Activated CD8-positive, alpha-beta memory T cell treated with anti-CD3 and anti-CD28 coated beads for 48 hours (primary cell): ENCODE measurements at regions not wholly inside any gene's neighbourhood (a gene's known extent, or its start where the extent isn't known, plus 50 kb on each side); places are given as distances from the start of the nearest gene placed in this dataset.

ENCODE experiments used
- DNase-seq, 3 experiments: peaks; one replicate each; pipeline ENCODE4 v3.0.0-alpha.2; 2020; ENCODE audit warnings: low read depth in 2 of 3, low spot score in 2 of 3

DNA sequence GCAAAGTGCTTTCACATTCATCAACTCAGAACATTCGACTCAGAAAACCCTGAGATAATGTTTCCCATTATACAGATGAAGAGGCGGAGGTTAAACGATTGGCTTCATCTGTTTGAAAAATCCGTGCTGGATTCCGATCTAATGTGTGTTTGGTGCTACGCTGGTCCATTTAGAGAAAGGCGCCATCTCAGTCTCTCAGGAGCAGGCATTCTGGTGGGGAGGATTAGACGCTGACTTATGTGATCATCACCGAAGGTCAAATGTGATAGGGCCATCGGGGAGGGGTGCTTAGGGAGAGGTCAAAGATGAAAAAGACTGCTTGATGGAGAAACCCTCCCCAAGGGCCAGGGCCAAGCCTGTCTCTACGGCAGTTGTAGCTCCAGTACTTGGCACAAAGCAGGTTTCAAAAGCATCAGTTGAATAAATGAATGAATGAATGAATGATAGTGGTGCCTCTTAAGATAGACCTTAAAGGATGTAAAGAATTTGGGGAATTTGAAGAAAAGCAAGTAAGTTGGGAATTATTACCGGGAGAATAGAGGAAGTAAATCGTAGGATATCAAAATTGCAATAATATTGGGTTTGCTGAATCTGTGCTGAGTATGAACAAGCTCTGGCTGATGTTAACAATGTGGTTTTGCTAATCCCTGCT is 160.6 kb upstream of the SHB start:
- DNase-seq = no peak

DNA sequence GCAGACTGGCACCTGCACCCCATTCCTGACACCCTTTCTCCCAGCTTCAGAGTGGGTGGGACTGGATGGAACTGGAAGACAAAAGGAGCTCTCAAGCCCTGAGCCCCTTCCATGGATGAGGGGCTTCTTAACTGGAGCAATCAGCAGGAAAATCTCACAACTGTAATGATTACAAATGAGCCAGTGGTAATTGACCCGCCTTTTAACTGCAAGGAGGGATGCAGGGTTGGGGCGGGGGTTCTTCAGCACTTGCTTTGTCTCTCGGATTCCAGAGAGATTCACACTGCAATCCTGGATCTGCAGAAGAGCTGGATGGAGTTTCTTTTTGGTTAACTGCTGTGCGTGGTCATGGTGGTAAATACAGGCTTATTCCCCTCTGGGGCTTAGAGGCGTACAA is 160.1 kb upstream of the SHB start:
- DNase-seq = no peak

DNA sequence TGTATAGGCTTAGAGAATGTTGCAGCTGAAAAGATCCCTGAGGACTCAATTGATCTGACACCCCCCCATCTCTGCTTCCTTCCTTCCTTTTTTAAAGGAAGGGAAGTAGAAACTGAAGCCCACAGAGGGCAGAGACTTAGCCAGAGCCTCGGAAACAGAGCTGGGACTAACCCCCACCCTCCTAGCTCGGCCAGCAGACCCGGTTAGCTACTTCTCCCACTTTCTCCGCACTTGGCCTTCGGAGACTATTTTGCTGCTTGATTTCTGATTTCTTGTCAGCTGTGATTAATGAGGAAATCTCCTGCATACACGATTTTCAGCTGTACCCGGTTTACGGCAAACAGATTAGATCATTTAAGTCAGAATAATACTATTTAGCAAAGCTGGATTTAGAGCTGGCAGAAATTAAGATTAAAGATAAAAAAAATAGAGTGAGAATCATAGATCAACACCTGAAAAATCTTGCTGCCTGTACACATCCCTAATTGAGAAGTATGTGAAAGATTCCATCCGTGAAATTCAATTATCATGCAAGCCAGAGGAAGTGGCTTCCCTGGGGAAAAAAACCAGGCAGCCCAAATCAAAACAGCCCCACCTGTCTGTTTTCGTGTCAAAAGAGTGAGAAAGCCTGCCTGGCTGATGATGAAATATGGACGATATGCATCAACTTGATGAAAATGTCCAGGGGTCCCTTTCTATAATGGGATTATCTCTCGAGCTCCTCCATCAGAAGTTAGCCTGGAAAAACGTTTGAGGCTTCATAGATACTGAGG is 159.5 kb upstream of the SHB start:
- no peak for DNase-seq

DNA sequence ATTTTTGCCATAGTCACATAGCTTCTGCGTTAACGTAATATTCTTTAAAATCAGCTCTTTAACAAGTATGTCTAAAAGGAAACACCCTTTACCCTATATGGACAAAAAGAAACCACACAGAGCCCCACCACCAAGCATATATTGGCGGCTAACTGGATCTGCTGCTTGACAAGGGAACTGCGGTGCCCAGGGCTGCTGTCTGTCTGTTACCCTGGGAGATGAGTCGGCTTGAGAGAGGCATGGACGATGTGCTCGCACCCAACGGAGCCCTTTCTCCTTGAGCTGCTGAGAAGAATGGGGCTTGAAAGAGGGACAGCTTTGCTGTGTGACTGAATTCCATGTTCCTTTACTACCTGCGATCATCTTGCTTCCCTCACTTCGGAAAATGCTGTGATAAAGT is 158.6 kb upstream of the SHB start:
- DNase-seq = no peak

DNA sequence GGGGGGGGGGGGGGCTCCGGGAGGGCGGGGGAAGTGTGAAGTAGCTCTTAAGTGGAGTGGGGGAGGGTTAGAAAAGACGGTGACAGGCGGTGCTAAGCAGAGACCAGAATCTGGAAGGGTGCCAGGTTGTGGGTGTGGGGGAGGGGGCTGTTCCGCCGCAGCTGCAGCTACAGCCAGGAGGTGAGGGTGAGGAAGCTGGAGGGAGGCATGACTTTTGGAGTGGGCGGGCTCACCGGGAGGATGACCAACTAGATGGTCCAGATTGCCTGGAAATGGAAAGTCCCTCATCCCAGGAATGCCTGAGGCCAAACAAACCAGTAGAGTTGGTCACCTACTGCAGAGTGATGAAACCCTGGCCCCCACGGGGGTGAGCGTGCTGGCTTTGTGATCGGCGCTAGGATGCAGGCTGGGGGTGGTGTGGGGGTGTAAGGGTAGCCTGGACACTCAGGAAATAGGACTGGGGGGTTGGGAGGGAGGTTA is 158.1 kb upstream of the SHB start:
- peak; percentile 7 to 30 (median 30) for DNase-seq

DNA sequence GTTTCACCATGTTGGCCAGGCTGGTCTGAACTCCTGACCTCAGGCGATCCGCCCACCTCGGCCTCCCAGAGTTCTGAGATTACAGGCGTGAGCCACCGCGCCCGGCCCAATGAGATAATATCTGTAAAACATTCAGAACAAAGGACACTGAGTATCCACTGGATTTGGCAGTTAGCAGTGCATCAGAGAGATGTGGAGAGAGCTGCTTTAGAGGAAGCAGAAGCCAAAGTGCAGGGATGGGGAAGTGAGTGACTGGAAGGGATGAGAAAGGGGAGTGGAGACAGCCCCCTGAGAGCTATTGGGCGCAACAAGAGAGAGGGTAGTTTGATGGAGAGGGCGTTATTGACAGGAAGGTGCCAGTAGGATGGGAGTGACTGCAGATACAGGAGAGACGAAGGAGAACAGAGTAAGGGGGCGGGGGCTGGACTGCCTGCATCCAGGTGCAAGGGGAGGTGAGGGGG is 157.5 kb upstream of the SHB start:
- no peak for DNase-seq

DNA sequence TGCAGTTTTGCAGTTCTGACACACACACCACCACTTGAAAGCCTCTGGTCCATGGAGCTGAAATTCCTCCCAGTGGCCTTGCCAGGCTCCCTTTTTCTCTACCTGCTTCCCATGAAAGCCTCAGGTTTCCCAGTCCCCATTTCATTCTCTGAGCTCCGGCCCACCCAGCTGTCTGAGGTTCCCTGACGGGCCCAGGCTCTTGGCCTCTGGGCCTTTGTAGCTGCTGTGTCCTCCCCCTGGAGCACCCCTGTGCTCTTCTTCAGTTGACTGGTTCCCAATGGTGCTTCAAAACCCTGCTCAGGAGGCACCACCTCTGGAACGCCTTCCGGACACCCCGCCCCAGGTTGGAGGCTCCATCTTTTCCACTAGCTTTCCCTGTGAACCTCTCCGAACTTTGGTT is 155.9 kb upstream of the SHB start:
- DNase-seq = no peak

DNA sequence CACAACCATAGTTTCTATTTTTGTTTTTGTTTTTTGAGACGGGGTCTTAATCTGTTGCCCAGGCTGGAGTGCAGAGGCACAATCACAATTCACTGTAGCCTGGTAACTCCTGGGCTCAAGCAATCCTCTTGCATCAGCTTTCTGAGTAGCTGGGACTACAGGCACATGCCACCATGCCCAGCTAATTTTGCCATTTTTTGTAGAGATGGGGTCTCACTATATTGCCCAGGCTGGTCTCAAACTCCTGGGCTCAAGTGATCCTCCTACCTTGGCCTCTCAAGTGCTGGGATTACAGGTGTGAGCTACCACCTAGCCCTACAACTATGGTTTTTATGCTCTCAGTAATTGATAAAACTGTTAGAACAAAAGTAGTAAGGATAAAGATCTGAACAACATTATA is 147.5 kb upstream of the SHB start:
- no peak for DNase-seq

DNA sequence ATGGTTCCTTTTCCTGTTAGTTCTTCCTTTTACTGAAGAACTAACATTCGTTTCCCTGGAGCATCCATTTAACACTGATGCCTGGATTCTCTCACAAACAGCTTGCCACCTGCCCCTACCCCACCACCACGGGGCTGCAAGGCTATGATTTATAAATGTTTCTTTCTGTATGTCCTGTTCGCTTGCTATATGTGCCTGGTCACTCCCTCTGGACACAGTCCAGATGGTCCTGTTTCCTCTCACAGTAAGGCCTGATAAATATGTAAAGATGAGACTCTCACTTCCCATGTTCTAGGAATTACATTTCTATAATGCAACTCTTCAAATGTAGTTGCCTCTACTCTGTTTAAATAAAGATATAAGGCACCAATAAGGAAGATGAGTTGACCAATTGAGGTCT is 146.4 kb upstream of the SHB start:
- no peak for DNase-seq

DNA sequence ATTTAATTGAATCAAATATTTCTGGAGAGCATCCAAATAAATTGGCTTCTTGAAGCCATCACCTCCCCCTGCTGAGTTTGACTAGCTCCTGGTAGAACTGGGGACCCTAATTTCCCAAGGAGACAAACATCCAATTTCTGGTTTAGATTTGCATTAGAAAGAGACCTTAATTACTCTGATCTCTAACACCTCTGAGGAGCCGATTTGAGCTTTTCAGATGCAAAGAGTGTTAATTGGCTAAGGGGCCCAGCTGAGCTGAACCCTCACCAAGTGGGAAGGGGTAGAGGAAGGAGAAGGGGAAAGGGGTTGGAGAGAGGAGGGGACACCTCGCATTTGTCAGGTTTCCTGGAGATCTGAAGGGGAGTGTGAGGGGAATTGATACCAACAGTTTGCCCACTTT is 145.4 kb upstream of the SHB start:
- no peak for DNase-seq

DNA sequence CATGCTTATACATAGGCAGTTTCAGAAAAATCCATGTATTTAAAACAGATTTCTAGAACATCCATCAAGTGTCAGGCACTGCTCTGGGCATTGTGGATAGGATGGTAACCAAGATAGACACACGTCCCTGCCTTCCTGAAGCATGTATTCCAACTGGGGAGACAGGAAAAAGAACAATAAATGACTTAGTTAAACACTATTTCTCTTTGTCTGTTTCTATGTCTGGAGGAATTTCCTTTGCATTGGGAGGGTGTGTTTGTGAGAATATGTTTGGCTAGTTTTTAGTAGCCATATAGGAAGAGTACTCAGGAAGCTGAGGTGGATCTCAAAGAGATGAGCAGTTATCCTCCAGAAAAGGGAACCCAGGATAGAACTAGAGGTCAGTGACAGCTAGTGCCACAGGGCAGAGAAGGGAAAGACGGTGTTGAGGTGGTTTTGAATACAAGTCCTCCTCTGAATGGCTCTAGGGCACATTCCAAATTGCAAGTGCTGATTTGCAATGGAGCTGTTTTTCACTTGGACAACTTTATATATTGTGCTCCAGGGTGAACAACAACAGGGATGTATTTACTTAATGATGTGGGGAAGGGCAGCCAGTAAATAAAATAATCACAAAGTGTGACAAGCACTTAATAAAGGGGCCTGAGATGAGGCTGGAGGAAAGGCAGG is 144.7 kb upstream of the SHB start:
- DNase-seq = no peak

DNA sequence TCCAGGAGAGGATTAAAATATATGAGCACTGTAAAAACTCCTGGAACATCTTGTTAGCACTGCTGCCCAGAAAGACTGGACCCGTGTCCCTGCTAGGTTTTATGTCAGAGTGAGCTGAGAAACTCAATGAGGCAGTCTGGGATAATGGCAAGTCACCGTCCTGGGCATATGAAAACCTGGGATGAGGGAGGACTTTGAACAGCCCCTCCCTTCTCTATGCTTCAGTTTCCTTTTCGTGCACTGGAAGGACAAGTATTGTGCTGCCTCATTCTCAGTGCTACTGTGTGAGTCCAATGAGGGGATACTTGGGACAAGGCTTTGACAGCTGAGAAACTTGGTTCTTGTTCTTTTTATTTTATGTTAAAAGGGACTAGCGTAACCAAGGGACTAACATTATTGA is 143.0 kb upstream of the SHB start:
- no peak for DNase-seq

DNA sequence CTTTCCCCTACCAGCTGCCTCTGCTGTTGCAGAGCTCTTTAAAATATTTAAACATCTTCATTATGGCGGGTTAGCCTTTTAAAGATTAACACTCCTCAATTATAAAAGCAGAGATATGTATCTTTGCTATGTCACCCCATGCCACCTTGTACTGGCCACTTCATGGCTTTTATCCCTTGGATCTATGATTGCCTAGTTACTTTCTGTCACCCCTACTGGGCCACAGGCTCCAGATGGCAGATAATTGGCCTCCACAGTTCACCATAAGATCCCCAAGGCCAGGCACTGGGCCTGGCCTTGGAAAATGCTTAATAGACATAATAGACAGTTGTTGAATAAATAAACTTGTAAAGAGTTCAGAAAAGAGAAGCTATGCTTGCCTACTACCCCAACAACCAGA is 142.0 kb upstream of the SHB start:
- no peak for DNase-seq

DNA sequence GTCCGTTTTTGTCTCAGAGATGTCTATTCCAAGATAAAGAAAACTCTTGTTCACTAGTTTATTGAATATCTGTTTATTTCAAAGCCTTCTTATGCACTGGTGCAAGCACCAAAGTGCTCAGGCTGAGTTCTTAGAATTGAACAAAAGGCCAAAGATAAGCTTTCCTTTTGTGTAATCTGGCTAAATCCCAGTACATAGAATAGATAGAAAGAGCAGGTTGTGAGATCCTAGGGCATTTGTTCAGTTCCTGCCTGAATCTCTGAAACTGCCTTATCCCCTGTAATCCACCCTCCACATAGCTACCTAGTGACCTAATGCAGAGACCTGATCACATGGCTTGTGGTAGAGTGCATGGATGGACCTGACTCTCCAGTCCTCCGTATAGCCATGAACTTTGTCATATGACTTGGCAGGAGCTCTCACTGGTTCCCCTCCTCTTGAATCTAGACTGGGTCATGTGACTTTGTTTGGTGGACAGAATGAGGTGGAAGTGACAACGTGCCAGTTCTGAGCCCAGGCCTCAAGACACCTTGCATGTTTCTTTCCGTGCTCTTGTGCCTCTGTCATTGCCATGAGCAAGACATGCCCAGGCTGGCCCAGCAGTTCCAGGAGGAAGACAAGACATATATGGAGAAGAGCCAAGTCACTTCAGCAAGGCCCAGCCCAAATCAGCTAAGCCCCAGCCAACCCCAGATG is 139.3 kb upstream of the SHB start:
- DNase-seq = no peak

DNA sequence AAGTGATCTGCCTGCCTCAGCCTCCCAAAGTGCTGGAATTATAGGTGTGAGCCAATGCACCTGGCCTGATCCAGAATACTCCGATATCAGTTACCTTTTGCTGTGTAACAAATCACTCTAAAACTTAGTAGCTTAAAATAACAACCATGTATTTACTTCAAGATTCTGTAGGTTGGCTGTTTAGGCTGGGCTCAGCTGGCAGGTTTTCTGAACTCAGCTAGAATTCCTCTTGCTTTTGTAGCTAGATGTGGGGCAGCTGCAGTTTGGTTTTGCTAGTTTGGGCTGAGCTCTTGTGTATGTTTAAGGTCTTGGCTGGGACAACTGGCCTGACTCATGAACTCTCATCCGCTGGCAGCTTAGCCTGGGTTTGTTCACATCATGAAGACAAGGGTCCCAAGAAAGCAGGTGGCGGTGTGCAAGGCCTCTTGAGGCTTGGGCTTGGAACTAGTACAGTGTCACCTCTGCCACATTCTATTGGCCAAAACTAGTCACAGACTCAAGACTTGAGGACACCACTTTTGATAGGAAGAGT is 138.3 kb upstream of the SHB start:
- DNase-seq = no peak

DNA sequence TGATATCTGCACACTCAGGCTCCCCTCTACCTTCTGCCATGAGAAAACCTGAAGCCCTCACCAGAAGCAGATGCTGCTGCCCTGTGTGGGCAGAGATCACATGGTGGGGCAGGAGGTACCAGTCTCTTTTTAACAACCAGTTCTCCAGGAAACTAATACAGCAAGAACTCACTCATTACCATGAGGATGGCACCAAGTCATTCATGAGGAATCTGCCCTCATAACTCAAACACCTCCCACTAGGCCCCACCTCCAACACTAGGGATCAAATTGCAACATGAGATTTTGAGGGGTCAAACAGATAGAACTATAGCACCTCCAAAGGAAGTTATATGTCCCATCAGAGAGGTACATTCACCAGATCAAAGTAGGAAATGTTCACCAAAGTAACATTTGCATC is 136.3 kb upstream of the SHB start:
- no peak for DNase-seq

DNA sequence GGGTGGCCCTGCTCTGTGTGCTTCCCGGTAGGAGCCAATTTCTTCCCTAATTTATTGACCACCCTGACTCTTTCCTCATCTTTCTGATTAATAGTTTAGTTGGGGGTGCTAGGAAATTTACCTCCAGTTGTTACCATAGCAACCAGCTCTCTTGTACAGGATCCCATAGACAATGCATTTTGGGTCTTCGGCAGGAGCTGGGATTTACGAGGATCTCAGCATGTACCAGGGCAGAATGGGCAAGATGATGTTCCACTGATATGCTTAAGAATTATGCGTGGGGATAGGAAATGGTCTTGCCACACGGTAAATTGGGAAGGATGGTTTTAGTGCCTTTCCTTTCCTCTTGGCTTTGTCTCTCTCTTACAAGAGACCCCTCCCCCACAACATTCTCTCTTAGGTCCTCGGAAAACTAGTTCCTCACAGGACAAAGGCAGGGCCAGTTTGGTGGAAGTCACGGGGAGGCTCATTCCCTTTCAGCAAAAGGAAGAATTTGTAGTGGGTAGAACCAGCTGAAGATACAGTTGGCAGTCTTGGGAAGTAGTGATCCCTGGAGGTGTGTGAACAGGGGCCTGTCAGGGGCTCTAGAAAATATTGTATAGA is 133.4 kb upstream of the SHB start:
- DNase-seq = no peak

DNA sequence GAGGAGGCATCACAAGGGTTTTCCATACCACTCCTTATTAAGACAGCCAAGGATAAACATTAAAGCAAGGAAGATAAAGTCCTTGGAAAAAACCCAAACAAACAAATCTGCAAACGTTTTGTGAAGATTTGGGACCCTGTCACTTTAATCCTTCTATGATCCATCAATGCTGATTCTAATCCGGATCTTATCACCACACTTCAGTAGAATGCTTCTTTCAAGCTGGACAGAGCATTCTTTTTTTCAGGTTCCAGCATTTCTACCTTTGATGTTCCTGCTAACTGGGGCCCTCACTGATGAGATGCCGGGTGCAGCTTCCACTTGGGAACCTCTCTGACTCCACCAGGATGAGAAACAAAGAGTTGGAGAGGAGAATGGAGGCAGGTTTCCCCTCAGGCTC is 132.8 kb upstream of the SHB start:
- no peak for DNase-seq

DNA sequence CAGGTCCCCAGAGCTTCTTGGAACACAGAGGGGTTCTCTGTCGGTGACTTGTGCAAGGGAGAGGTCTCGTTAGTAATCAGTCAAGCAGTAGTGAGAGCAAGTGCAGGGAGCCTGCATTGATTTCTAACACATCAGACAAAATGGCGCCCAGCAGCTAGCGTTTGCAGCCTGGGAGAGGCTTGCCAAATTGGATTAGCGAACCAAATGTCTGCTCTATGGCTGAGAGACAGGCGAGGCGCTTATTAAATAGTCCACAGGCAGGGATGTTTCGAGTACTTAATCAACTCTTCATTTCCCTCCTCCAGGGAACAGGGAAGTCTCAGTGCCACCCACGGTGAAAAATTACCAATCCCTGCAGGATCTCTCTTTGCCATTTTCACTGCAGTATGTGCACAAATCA is 131.4 kb upstream of the SHB start:
- no peak for DNase-seq

DNA sequence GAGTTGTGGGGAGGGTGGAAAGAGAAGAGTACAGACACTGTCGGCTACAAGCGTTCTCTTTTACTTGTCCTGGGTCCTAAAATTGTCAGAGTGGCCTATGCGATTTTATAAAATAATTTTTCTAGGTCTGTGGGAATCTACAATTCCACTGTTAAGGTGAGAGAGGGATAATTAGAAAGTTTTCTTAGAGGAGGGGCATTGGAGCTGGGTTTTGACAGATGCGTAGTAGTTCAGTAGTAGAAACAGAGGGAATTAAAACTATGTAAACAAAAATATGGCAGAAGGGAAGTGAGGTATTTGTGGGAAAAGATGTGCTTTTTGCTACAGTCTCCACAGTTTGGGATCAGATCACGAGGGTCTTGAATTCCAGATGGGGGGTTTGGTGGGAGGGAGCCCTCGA is 129.1 kb upstream of the SHB start:
- no peak for DNase-seq

DNA sequence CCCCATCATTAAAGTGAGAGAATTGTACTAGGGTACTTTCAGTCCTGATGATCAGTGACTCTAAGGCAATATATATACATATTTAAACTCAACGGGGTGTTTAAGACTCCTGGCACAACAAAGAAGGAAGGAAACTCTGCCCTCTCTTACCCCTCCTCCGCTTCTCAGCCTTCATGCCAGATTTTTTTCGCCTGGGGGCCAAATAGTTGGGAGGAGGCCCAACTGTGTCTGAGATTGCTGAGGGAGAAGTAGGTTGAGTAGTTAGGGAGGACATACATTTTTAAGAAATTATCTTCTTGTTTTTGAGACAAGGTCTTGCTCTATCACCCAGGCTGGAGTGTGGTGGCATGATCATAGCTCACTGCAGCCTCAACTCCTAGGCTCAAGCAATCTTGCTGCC is 127.7 kb upstream of the SHB start:
- DNase-seq = no peak
